ENCODE measurements at regions not wholly inside any gene's neighbourhood (a gene's known extent, or its start where the extent isn't known, plus 50 kb on each side); places are given as distances from the start of the nearest gene placed in this dataset.

- DNase-seq (ENCODE audit: low spot score) (no peak), ATAC-seq (ENCODE audit: low read depth) (no peak)
- H3K4me1 ChIP-seq (ENCODE audit: insufficient read depth, poor library complexity, severe bottlenecking) = no peaks in the 10 kb centered on the region
- H3K4me3 ChIP-seq (ENCODE audit: severe bottlenecking) = no peak overlapping the region
- H3K27me3 ChIP-seq (ENCODE audit: insufficient read depth, poor library complexity, severe bottlenecking) = no peaks in the 10 kb centered on the region
- TF ChIP-seq, protein P1, sequence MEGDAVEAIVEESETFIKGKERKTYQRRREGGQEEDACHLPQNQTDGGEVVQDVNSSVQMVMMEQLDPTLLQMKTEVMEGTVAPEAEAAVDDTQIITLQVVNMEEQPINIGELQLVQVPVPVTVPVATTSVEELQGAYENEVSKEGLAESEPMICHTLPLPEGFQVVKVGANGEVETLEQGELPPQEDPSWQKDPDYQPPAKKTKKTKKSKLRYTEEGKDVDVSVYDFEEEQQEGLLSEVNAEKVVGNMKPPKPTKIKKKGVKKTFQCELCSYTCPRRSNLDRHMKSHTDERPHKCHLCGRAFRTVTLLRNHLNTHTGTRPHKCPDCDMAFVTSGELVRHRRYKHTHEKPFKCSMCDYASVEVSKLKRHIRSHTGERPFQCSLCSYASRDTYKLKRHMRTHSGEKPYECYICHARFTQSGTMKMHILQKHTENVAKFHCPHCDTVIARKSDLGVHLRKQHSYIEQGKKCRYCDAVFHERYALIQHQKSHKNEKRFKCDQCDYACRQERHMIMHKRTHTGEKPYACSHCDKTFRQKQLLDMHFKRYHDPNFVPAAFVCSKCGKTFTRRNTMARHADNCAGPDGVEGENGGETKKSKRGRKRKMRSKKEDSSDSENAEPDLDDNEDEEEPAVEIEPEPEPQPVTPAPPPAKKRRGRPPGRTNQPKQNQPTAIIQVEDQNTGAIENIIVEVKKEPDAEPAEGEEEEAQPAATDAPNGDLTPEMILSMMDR (IDR thresholded peaks at IDR 0.05; ENCODE audit: poor library complexity, severe bottlenecking) = no peak
- H3K9me3 ChIP-seq (ENCODE audit: severe bottlenecking) = no peaks in the 10 kb centered on the region
- H3K27ac ChIP-seq (ENCODE audit: poor library complexity, severe bottlenecking) = no peak overlapping the region
- no peaks in the 10 kb centered on the region for H3K36me3 ChIP-seq (ENCODE audit: low read depth)
These were observed 53.2 kb upstream of the RBMX start for GRCh38 chrX:136933611-136934145.

DNA sequence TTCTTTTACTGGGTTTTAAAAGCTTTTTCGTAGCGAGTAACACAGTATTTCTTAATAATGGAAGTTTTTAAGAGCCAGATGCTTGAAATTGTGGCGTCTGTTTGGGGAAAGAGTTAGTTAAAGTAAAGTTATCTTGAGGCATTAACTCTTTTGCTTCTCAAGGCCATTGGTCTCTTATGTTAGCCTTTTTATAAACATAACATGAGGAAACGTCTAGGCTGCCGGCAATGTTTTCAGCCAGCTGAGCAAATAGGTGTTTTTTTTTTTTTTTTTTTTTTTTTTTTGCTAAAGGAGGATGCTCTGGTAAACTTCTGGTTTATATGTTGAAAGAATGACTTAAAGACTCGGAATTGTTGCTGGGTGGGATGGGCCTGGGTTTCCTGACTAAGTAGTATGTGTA is 51.1 kb upstream of the RBMX start:
- ATAC-seq (ENCODE audit: low read depth) (no peak), DNase-seq (ENCODE audit: low spot score) (no peak)
- H3K36me3 ChIP-seq (ENCODE audit: low read depth) = no peaks in the 10 kb centered on the region
- H3K4me1 ChIP-seq (ENCODE audit: insufficient read depth, poor library complexity, severe bottlenecking) = no peaks in the 10 kb centered on the region
- H3K27me3 ChIP-seq (ENCODE audit: insufficient read depth, poor library complexity, severe bottlenecking) = no peaks in the 10 kb centered on the region
- no peak overlapping the region for H3K4me3 ChIP-seq (ENCODE audit: severe bottlenecking)
- TF ChIP-seq, protein P1 (IDR thresholded peaks at IDR 0.05; ENCODE audit: poor library complexity, severe bottlenecking) = no peak
- no peak overlapping the region for H3K27ac ChIP-seq (ENCODE audit: poor library complexity, severe bottlenecking)
- H3K9me3 ChIP-seq (ENCODE audit: severe bottlenecking) = no peaks in the 10 kb centered on the region
